Activated naive CD4-positive, alpha-beta T cell treated with anti-CD3 and anti-CD28 coated beads, Interleukin-2, amount 10 ng/mL, durations not matched to agents 7 days and 5 days (primary cell): ENCODE measurements at regions not wholly inside any gene's neighbourhood (a gene's known extent, or its start where the extent isn't known, plus 50 kb on each side); places are given as distances from the start of the nearest gene placed in this dataset.

Experiments
- CTCF ChIA-PET: fragments of 350-600 bp; sonication (Branson Sonifier 250); formaldehyde crosslinking; loops from one replicate; lab custom pipeline; 2021; ENCODE audit warnings: antibody characterized with exemption; lab: Charles Lee
- DNase-seq: peaks from one replicate; pipeline ENCODE4 v3.0.0-alpha.2; 2020
- H3K27ac Mint-ChIP-seq: one replicate; pipeline ENCODE4 v1.8.0; 2021; ENCODE audit warnings: mild to moderate bottlenecking, moderate library complexity, mixed read lengths
- H3K27me3 Mint-ChIP-seq: one replicate; pipeline ENCODE4 v1.8.0; 2021; ENCODE audit warnings: mild to moderate bottlenecking, mixed read lengths
- H3K36me3 Mint-ChIP-seq: one replicate; pipeline ENCODE4 v1.8.0; 2021; ENCODE audit warnings: mixed read lengths
- H3K4me1 Mint-ChIP-seq: one replicate; pipeline ENCODE4 v1.8.0; 2021; ENCODE audit warnings: mixed read lengths
- H3K4me3 Mint-ChIP-seq: one replicate; pipeline ENCODE4 v1.8.0; 2021; ENCODE audit warnings: mild to moderate bottlenecking, moderate library complexity, mixed read lengths
- H3K9me3 Mint-ChIP-seq: one replicate; pipeline ENCODE4 v1.8.0; 2021; ENCODE audit warnings: mixed read lengths

- Mint-ChIP-seq H3K27ac (no peak overlapping the region), H3K27me3 (peaks cover 31% of the 10 kb centered on the region), H3K4me3 (no peak overlapping the region), H3K9me3 (no peaks in the 10 kb centered on the region), H3K4me1 (no peaks in the 10 kb centered on the region), H3K36me3 (no peaks in the 10 kb centered on the region)
- DNase-seq: no peak
- CTCF ChIA-PET: interaction anchor here (1.0 to 3.2 kb wide), 6 partner anchors 15 to 551 kb away, joined by 3 to 17 read pairs (median 3); no protein-coding TSS in a partner anchor
Observed at GRCh38 chr1:209202830-209203532, 380.5 kb upstream of the CAMK1G start.

- CTCF ChIA-PET: interaction anchor here (0.8 to 3.2 kb wide), 7 partner anchors 15 to 551 kb away, joined by 3 to 17 read pairs (median 3); no protein-coding TSS in a partner anchor
- no peak overlapping the region for H3K27ac Mint-ChIP-seq
- H3K36me3 Mint-ChIP-seq: no peaks in the 10 kb centered on the region
- DNase-seq: no peak
- H3K9me3 Mint-ChIP-seq: no peaks in the 10 kb centered on the region
- peaks cover 36% of the 10 kb centered on the region for H3K27me3 Mint-ChIP-seq
- H3K4me3 Mint-ChIP-seq: no peak overlapping the region
- H3K4me1 Mint-ChIP-seq: no peaks in the 10 kb centered on the region
Observed at GRCh38 chr1:209203533-209203895, 380.0 kb upstream of the CAMK1G start.

GRCh38 chr1:209205039-209205438 is 378.5 kb upstream of the CAMK1G start:
- DNase-seq: no peak
- Mint-ChIP-seq H3K9me3 (no peaks in the 10 kb centered on the region), H3K36me3 (no peaks in the 10 kb centered on the region), H3K27ac (no peak overlapping the region), H3K4me1 (no peaks in the 10 kb centered on the region), H3K4me3 (no peak overlapping the region), H3K27me3 (peaks cover 40% of the 10 kb centered on the region)
- CTCF ChIA-PET: interaction anchor here (3.2 kb wide), 1 partner anchor 360 kb away, joined by 17 read pairs; no protein-coding TSS in a partner anchor

- Mint-ChIP-seq H3K9me3 (no peaks in the 10 kb centered on the region), H3K4me3 (no peak overlapping the region), H3K36me3 (no peaks in the 10 kb centered on the region), H3K27me3 (peaks cover 40% of the 10 kb centered on the region), H3K4me1 (no peaks in the 10 kb centered on the region), H3K27ac (no peak overlapping the region)
- DNase-seq: no peak
- CTCF ChIA-PET: interaction anchor here (0.6 to 1.7 kb wide), 8 partner anchors 12 to 596 kb away, joined by 3 to 7 read pairs (median 4); no protein-coding TSS in a partner anchor
Observed at GRCh38 chr1:209207126-209207700, 376.3 kb upstream of the CAMK1G start.

- Mint-ChIP-seq H3K36me3 (no peaks in the 10 kb centered on the region), H3K4me1 (no peaks in the 10 kb centered on the region), H3K4me3 (no peak overlapping the region), H3K27ac (no peak overlapping the region), H3K27me3 (peaks cover 45% of the 10 kb centered on the region), H3K9me3 (no peaks in the 10 kb centered on the region)
- no peak for DNase-seq
- CTCF ChIA-PET: interaction anchor here (0.8 to 1.7 kb wide), 6 partner anchors 12 to 557 kb away, joined by 3 to 7 read pairs (median 4); no protein-coding TSS in a partner anchor
Observed at GRCh38 chr1:209207701-209208286, 375.7 kb upstream of the CAMK1G start.

GRCh38 chr1:209208648-209209047 is 374.9 kb upstream of the CAMK1G start:
- peaks cover 46% of the 10 kb centered on the region for H3K27me3 Mint-ChIP-seq
- no peaks in the 10 kb centered on the region for H3K36me3 Mint-ChIP-seq
- no peaks in the 10 kb centered on the region for H3K4me1 Mint-ChIP-seq
- CTCF ChIA-PET: interaction anchor here (1.2 kb wide), 1 partner anchor 31 kb away, joined by 4 read pairs; no protein-coding TSS in a partner anchor
- no peak overlapping the region for H3K27ac Mint-ChIP-seq
- no peak for DNase-seq
- H3K4me3 Mint-ChIP-seq: no peak overlapping the region
- H3K9me3 Mint-ChIP-seq: no peaks in the 10 kb centered on the region

- no peaks in the 10 kb centered on the region for H3K36me3 Mint-ChIP-seq
- no peak for DNase-seq
- H3K4me3 Mint-ChIP-seq: no peak overlapping the region
- H3K27ac Mint-ChIP-seq: no peak overlapping the region
- H3K4me1 Mint-ChIP-seq: no peaks in the 10 kb centered on the region
- H3K9me3 Mint-ChIP-seq: no peaks in the 10 kb centered on the region
- peaks cover 21% of the 10 kb centered on the region for H3K27me3 Mint-ChIP-seq
- CTCF ChIA-PET: no interaction called here
Observed at GRCh38 chr1:209213989-209214388, 369.5 kb upstream of the CAMK1G start.

GRCh38 chr1:209215826-209216225 is 367.7 kb upstream of the CAMK1G start:
- peaks cover 10% of the 10 kb centered on the region for H3K27me3 Mint-ChIP-seq
- H3K36me3 Mint-ChIP-seq: no peaks in the 10 kb centered on the region
- no peak overlapping the region for H3K4me3 Mint-ChIP-seq
- H3K9me3 Mint-ChIP-seq: no peaks in the 10 kb centered on the region
- CTCF ChIA-PET: no interaction called here
- H3K4me1 Mint-ChIP-seq: no peaks in the 10 kb centered on the region
- no peak for DNase-seq
- no peak overlapping the region for H3K27ac Mint-ChIP-seq

- H3K27me3 Mint-ChIP-seq: peaks cover 5% of the 10 kb centered on the region
- no peak overlapping the region for H3K27ac Mint-ChIP-seq
- H3K9me3 Mint-ChIP-seq: no peaks in the 10 kb centered on the region
- no peaks in the 10 kb centered on the region for H3K4me1 Mint-ChIP-seq
- H3K4me3 Mint-ChIP-seq: no peak overlapping the region
- H3K36me3 Mint-ChIP-seq: no peaks in the 10 kb centered on the region
- no peak for DNase-seq
- CTCF ChIA-PET: no interaction called here
Observed at GRCh38 chr1:209218113-209218512, 365.4 kb upstream of the CAMK1G start.

GRCh38 chr1:209218981-209219380 is 364.5 kb upstream of the CAMK1G start:
- Mint-ChIP-seq H3K4me1 (no peaks in the 10 kb centered on the region), H3K36me3 (no peaks in the 10 kb centered on the region), H3K4me3 (no peak overlapping the region), H3K9me3 (no peaks in the 10 kb centered on the region), H3K27me3 (peaks cover 5% of the 10 kb centered on the region), H3K27ac (no peak overlapping the region)
- CTCF ChIA-PET: no interaction called here
- no peak for DNase-seq

GRCh38 chr1:209219791-209220524 is 363.6 kb upstream of the CAMK1G start:
- no peak overlapping the region for H3K4me3 Mint-ChIP-seq
- CTCF ChIA-PET: no interaction called here
- DNase-seq: no peak
- H3K27me3 Mint-ChIP-seq: peaks cover 5% of the 10 kb centered on the region
- H3K36me3 Mint-ChIP-seq: no peaks in the 10 kb centered on the region
- H3K9me3 Mint-ChIP-seq: no peaks in the 10 kb centered on the region
- no peak overlapping the region for H3K27ac Mint-ChIP-seq
- H3K4me1 Mint-ChIP-seq: no peaks in the 10 kb centered on the region

- H3K4me3 Mint-ChIP-seq: no peak overlapping the region
- no peak overlapping the region for H3K27ac Mint-ChIP-seq
- peaks cover 5% of the 10 kb centered on the region for H3K27me3 Mint-ChIP-seq
- CTCF ChIA-PET: no interaction called here
- no peaks in the 10 kb centered on the region for H3K9me3 Mint-ChIP-seq
- DNase-seq: no peak
- no peaks in the 10 kb centered on the region for H3K36me3 Mint-ChIP-seq
- H3K4me1 Mint-ChIP-seq: no peaks in the 10 kb centered on the region
Observed at GRCh38 chr1:209222826-209223225, 360.7 kb upstream of the CAMK1G start.

- Mint-ChIP-seq H3K27ac (no peak overlapping the region), H3K4me3 (no peak overlapping the region), H3K9me3 (no peaks in the 10 kb centered on the region), H3K27me3 (peaks cover 1% of the 10 kb centered on the region), H3K36me3 (no peaks in the 10 kb centered on the region), H3K4me1 (no peaks in the 10 kb centered on the region)
- DNase-seq: no peak
- CTCF ChIA-PET: no interaction called here
Observed at GRCh38 chr1:209223791-209224190, 359.7 kb upstream of the CAMK1G start.

- no peaks in the 10 kb centered on the region for H3K36me3 Mint-ChIP-seq
- no peak for DNase-seq
- no peaks in the 10 kb centered on the region for H3K9me3 Mint-ChIP-seq
- no peaks in the 10 kb centered on the region for H3K27me3 Mint-ChIP-seq
- no peaks in the 10 kb centered on the region for H3K4me1 Mint-ChIP-seq
- CTCF ChIA-PET: no interaction called here
- H3K27ac Mint-ChIP-seq: no peak overlapping the region
- no peak overlapping the region for H3K4me3 Mint-ChIP-seq
Observed at GRCh38 chr1:209224886-209225285, 358.6 kb upstream of the CAMK1G start.
